PC-9 (cell line): ENCODE measurements at regions not wholly inside any gene's neighbourhood (a gene's known extent, or its start where the extent isn't known, plus 50 kb on each side); places are given as distances from the start of the nearest gene placed in this dataset.

ENCODE experiments used
- BruUV-seq: library from RNA; stranded (reverse); fragments of 400-500 nt; replicated peaks from 2 replicates; lab custom pipeline; 2021; lab: Mats Ljungman, UMichigan
- CTCF ChIA-PET: fragments of 300-600 bp; sonication (Branson Sonifier 250); formaldehyde crosslinking; loops from one replicate; lab custom pipeline; 2022; ENCODE audit warnings: antibody characterized with exemption; lab: Charles Lee
- POLR2A ChIA-PET: fragments of 300-600 bp; sonication (Branson Sonifier 250); formaldehyde crosslinking; loops from one replicate; lab custom pipeline; 2022; ENCODE audit warnings: antibody characterized with exemption; ENCODE audit not compliant: unreplicated experiment; lab: Charles Lee
- DNase-seq, 2 experiments: peaks; one replicate each; pipeline versions ENCODE4 v3.0.0 to v3.0.0-alpha.2; 2015 to 2022; ENCODE audit warnings: mixed read lengths in 1 of 2
- H2AFZ ChIP-seq: fragments of 200-600 bp; sonication (generic); 2 replicates; pipeline ENCODE4 v1.8.1; 2017; ENCODE audit warnings: antibody characterized with exemption
- H3F3A ChIP-seq: fragments of 200-600 bp; sonication (generic); 2 replicates; pipeline ENCODE4 v1.8.1; 2017; ENCODE audit warnings: antibody characterized with exemption, mild to moderate bottlenecking, low read depth; ENCODE audit not compliant: insufficient read depth
- H3K27ac ChIP-seq: fragments of 200-600 bp; sonication (generic); 2 replicates; pipeline ENCODE4 v1.6.1; 2016; ENCODE audit warnings: mixed run types
- H3K27me3 ChIP-seq: fragments of 200-600 bp; sonication (generic); 2 replicates; pipeline ENCODE4 v1.6.1; 2016; ENCODE audit warnings: low read depth, mixed run types; ENCODE audit not compliant: insufficient read depth
- H3K36me3 ChIP-seq: fragments of 200-600 bp; sonication (generic); 2 replicates; pipeline ENCODE4 v1.6.1; 2016; ENCODE audit warnings: low read depth, mixed run types
- H3K4me1 ChIP-seq: fragments of 200-600 bp; sonication (generic); replicated peaks from 2 replicates; pipeline ENCODE4 v1.6.1; 2016; ENCODE audit warnings: mixed run types; ENCODE audit not compliant: insufficient read depth
- H3K4me2 ChIP-seq: fragments of 200-600 bp; sonication (generic); 2 replicates; pipeline ENCODE4 v1.6.1; 2017; ENCODE audit warnings: mixed run types
- H3K4me3 ChIP-seq: fragments of 200-600 bp; sonication (generic); 2 replicates; pipeline ENCODE4 v1.6.1; 2016; ENCODE audit warnings: mixed run types
- H3K79me2 ChIP-seq: fragments of 200-600 bp; sonication (generic); 2 replicates; pipeline ENCODE4 v1.6.1; 2017; ENCODE audit warnings: low read depth, mixed run types
- H3K9me2 ChIP-seq: fragments of 200-600 bp; sonication (generic); 2 replicates; pipeline ENCODE4 v1.8.1; 2017; ENCODE audit warnings: mild to moderate bottlenecking; ENCODE audit not compliant: insufficient read depth
- H3K9me3 ChIP-seq: fragments of 200-600 bp; sonication (generic); 2 replicates; pipeline ENCODE4 v1.8.1; 2016; ENCODE audit warnings: low read depth; ENCODE audit not compliant: insufficient read depth
- H4K20me1 ChIP-seq: fragments of 200-600 bp; sonication (generic); 2 replicates; pipeline ENCODE4 v1.8.1; 2017; ENCODE audit not compliant: insufficient read depth
- CTCF ChIP-seq: fragments of 200-600 bp; sonication (generic); conservative IDR thresholded peaks from 2 replicates; pipeline ENCODE4 v1.6.1; 2017; ENCODE audit warnings: mixed run types, antibody characterized with exemption, mild to moderate bottlenecking, moderate library complexity
- EZH2 ChIP-seq: fragments of 200-600 bp; sonication (generic); IDR thresholded peaks from 2 replicates; pipeline ENCODE4 v1.8.0; 2017; ENCODE audit warnings: antibody characterized with exemption, low read depth
- intact Hi-C: fragments of 100-400 bp; cut with micrococcal nuclease; formaldehyde crosslinking; loops from one replicate; pipeline ENCODE4 v1.10.0; 2022; ENCODE audit not compliant: unreplicated experiment

- Histone ChIP-seq H3F3A (no peaks in the 10 kb centered on the region), H2AFZ (no peak overlapping the region), H3K79me2 (no peaks in the 10 kb centered on the region), H3K9me2 (no peaks in the 10 kb centered on the region), H3K4me2 (no peak overlapping the region), H3K4me3 (no peak overlapping the region), H3K27me3 (no peaks in the 10 kb centered on the region), H3K9me3 (no peaks in the 10 kb centered on the region), H3K4me1 (no peaks in the 10 kb centered on the region), H3K27ac (no peak overlapping the region), H3K36me3 (no peaks in the 10 kb centered on the region), H4K20me1 (no peaks in the 10 kb centered on the region)
- DNase-seq: no peak
- TF ChIP-seq CTCF (no peak), EZH2 (no peak)
- POLR2A ChIA-PET: no interaction called here
- CTCF ChIA-PET: no interaction called here
- BruUV-seq: no TSS peak
- intact Hi-C loops: no loop called here
Observed at GRCh38 chr20:7449269-7449668, 491.0 kb downstream of the HAO1 start.

- TF ChIP-seq CTCF: no peak
- TF ChIP-seq EZH2: no peak
- Histone ChIP-seq H3K9me3 (no peaks in the 10 kb centered on the region), H3K4me1 (no peaks in the 10 kb centered on the region), H3K27ac (no peak overlapping the region), H3K4me2 (no peak overlapping the region), H3K79me2 (no peaks in the 10 kb centered on the region), H3K9me2 (peaks cover 6% of the 10 kb centered on the region; the same call in 1 of the 2 replicates), H3K36me3 (no peaks in the 10 kb centered on the region), H3F3A (no peaks in the 10 kb centered on the region), H3K27me3 (no peaks in the 10 kb centered on the region), H4K20me1 (no peaks in the 10 kb centered on the region), H3K4me3 (no peak overlapping the region), H2AFZ (no peak overlapping the region)
- ChIA-PET POLR2A (no interaction called here), CTCF (no interaction called here)
- DNase-seq: no peak
- intact Hi-C loops: no loop called here
- no TSS peak for BruUV-seq
Observed at GRCh38 chr20:7452890-7453289, 487.4 kb downstream of the HAO1 start.

- no TSS peak for BruUV-seq
- Histone ChIP-seq H3K27me3 (no peaks in the 10 kb centered on the region), H4K20me1 (no peaks in the 10 kb centered on the region), H3K4me2 (no peak overlapping the region), H3K9me2 (peaks cover 6% of the 10 kb centered on the region; the same call in 1 of the 2 replicates), H3K9me3 (no peaks in the 10 kb centered on the region), H3K4me3 (no peak overlapping the region), H3K36me3 (no peaks in the 10 kb centered on the region), H3K79me2 (no peaks in the 10 kb centered on the region), H3F3A (no peaks in the 10 kb centered on the region), H2AFZ (no peak overlapping the region), H3K4me1 (no peaks in the 10 kb centered on the region), H3K27ac (no peak overlapping the region)
- TF ChIP-seq EZH2 (no peak), CTCF (no peak)
- DNase-seq: no peak
- ChIA-PET CTCF (no interaction called here), POLR2A (no interaction called here)
- intact Hi-C loops: no loop called here
Observed at GRCh38 chr20:7454047-7454446, 486.2 kb downstream of the HAO1 start.
